ENCODE measurements at regions not wholly inside any gene's neighbourhood (a gene's known extent, or its start where the extent isn't known, plus 50 kb on each side); places are given as distances from the start of the nearest gene placed in this dataset.

GRCh38 chr6:62516291-62517141 lies 230.5 kb upstream of the KHDRBS2 start:
- TF ChIP-seq, protein P1, sequence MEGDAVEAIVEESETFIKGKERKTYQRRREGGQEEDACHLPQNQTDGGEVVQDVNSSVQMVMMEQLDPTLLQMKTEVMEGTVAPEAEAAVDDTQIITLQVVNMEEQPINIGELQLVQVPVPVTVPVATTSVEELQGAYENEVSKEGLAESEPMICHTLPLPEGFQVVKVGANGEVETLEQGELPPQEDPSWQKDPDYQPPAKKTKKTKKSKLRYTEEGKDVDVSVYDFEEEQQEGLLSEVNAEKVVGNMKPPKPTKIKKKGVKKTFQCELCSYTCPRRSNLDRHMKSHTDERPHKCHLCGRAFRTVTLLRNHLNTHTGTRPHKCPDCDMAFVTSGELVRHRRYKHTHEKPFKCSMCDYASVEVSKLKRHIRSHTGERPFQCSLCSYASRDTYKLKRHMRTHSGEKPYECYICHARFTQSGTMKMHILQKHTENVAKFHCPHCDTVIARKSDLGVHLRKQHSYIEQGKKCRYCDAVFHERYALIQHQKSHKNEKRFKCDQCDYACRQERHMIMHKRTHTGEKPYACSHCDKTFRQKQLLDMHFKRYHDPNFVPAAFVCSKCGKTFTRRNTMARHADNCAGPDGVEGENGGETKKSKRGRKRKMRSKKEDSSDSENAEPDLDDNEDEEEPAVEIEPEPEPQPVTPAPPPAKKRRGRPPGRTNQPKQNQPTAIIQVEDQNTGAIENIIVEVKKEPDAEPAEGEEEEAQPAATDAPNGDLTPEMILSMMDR (IDR thresholded peaks at IDR 0.05): no peak
- TF ChIP-seq REST (IDR thresholded peaks at IDR 0.05; ENCODE audit: insufficient read depth in 1 of 2, low read depth in 2 of 2, low read length in 1 of 2): no peak
- no peak for TF ChIP-seq POLR2AphosphoS5 (IDR thresholded peaks at IDR 0.05; ENCODE audit: low read depth, low read length)
- no peak for TF ChIP-seq SIN3A (IDR thresholded peaks at IDR 0.05; ENCODE audit: borderline replicate concordance, insufficient read depth, low read depth, low read length)
- no peak for TF ChIP-seq TCF7L2 (IDR thresholded peaks at IDR 0.05; ENCODE audit: low read depth, low read length)
